ENCODE measurements at regions not wholly inside any gene's neighbourhood (a gene's known extent, or its start where the extent isn't known, plus 50 kb on each side); places are given as distances from the start of the nearest gene placed in this dataset.

DNA sequence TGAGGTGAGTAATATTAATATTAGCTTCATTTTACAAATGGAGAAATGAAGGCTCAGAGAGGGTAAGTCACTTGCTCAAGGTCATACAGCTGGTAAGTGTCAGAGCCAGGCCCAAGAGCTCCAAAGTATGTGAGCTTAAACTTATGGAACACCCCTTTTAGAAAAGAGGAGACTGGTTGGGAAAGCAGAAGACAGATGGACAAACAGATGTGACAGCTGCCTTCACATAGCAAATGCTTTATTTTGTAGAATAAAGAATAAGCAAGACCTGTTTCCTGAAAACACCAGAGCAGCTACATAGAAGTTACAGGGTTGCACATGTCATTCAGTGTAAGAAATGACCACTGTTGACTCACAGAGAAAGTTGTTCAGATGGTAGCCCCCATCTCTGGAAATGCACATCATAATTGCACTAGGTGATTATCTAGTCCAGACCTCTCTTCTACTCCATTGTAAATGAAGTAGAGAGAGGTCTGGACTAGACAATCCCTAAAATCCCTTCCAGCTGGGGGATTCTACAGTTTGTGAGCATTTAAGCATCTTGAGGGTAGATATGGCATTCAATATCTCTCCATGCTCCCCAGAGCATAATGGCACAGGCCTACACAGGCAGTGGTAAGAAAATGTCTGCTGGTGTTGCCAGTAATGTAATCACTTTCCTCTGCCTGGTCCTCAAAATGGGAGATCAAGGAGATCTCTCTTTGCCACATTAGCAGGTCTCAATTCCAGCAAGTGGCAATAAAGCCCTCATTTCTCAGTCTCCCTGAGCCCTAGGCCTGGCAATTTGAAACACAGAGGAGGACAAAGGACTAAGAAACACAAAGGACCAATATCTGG is 188.2 kb upstream of the FGGY start:
- Histone ChIP-seq H3K27me3 (no peaks in the 10 kb centered on the region), H3K36me3 (no peaks in the 10 kb centered on the region), H3K4me1 (peaks cover 33% of the 10 kb centered on the region), H3K9me3 (no peaks in the 10 kb centered on the region), H3K27ac (no peak overlapping the region), H3K4me3 (no peak overlapping the region)
- TF ChIP-seq CTCF (IDR thresholded peaks at IDR 0.05), result no peak
- no peak for TF ChIP-seq POLR2AphosphoS5 (IDR thresholded peaks at IDR 0.05; ENCODE audit: insufficient read depth in 1 of 2, low read depth in 1 of 2)
- no peak for TF ChIP-seq POLR2A (IDR thresholded peaks at IDR 0.05)
- no peak for DNase-seq (ENCODE audit: extremely low spot score in 2 of 2)
- intact Hi-C loops (cut with DNase I), result no loop called here

DNA sequence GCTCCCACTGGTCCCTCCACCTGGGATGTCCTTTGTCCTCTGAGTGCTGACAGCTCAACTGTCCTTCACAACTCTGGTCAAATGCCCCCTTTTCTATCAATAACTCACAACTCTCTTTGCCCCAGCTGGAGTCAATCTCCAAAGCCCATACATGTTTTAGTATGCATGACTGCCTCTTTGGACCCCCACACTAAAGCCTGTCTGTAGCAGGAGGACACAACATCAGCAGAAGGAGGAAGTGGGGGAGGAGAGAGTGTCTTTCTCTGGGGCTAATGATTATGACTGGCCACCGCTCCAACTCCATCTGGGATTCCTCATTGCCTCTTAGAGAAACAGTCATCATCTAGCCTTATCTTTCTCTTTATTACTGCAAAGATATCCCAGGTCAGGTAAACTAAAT is 186.6 kb upstream of the FGGY start:
- H3K27me3 ChIP-seq, result no peaks in the 10 kb centered on the region
- peaks cover 26% of the 10 kb centered on the region for H3K4me1 ChIP-seq
- no peak for DNase-seq (ENCODE audit: extremely low spot score in 2 of 2)
- H3K4me3 ChIP-seq, result no peak overlapping the region
- intact Hi-C loops (cut with DNase I), result no loop called here
- no peaks in the 10 kb centered on the region for H3K36me3 ChIP-seq
- no peak for TF ChIP-seq CTCF (IDR thresholded peaks at IDR 0.05)
- H3K9me3 ChIP-seq, result no peaks in the 10 kb centered on the region
- no peak overlapping the region for H3K27ac ChIP-seq

GRCh38 chr1:59113876-59114457 is 182.9 kb upstream of the FGGY start:
- peaks cover 6% of the 10 kb centered on the region for H3K4me1 ChIP-seq
- no peaks in the 10 kb centered on the region for H3K27me3 ChIP-seq
- H3K9me3 ChIP-seq, result no peaks in the 10 kb centered on the region
- H3K27ac ChIP-seq, result no peak overlapping the region
- no peak overlapping the region for H3K4me3 ChIP-seq
- no peak for TF ChIP-seq POLR2A (IDR thresholded peaks at IDR 0.05)
- no peak for TF ChIP-seq POLR2AphosphoS5 (IDR thresholded peaks at IDR 0.05; ENCODE audit: insufficient read depth in 1 of 2, low read depth in 1 of 2)
- TF ChIP-seq CTCF (IDR thresholded peaks at IDR 0.05), result no peak
- intact Hi-C loops (cut with DNase I), result no loop called here
- H3K36me3 ChIP-seq, result no peaks in the 10 kb centered on the region
- no peak for DNase-seq (ENCODE audit: extremely low spot score in 2 of 2)

DNA sequence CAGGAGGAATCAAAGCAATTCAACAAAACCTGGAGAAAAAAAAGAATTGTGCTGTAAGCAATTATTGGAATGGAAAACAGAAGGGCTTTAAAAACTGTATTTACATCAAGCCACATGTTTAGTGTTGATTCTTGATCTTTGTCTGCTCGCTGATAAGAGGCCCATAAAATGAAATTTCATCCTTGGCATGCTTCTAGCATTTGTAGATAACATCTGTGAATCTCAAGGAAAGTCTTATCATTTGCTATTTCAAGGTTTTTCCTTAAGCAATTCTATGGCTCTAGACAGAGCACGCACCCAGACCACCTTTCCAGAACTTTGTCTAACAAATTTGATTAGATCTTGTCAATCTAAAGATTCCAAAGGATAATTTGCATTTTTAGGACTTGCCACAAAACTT is 181.0 kb upstream of the FGGY start:
- Histone ChIP-seq H3K4me3 (no peak overlapping the region), H3K9me3 (no peaks in the 10 kb centered on the region), H3K36me3 (no peaks in the 10 kb centered on the region), H3K27ac (no peak overlapping the region), H3K4me1 (peaks cover 6% of the 10 kb centered on the region), H3K27me3 (no peaks in the 10 kb centered on the region)
- DNase-seq (ENCODE audit: extremely low spot score in 2 of 2), result no peak
- TF ChIP-seq POLR2A (IDR thresholded peaks at IDR 0.05), result no peak
- TF ChIP-seq POLR2AphosphoS5 (IDR thresholded peaks at IDR 0.05; ENCODE audit: insufficient read depth in 1 of 2, low read depth in 1 of 2), result no peak
- no peak for TF ChIP-seq CTCF (IDR thresholded peaks at IDR 0.05)
- intact Hi-C loops (cut with DNase I), result no loop called here

- H3K9me3 ChIP-seq, result no peaks in the 10 kb centered on the region
- intact Hi-C loops (cut with DNase I), result no loop called here
- H3K4me1 ChIP-seq, result peaks cover 6% of the 10 kb centered on the region
- TF ChIP-seq CTCF (IDR thresholded peaks at IDR 0.05), result no peak
- TF ChIP-seq POLR2A (IDR thresholded peaks at IDR 0.05), result no peak
- no peak for TF ChIP-seq POLR2AphosphoS5 (IDR thresholded peaks at IDR 0.05; ENCODE audit: insufficient read depth in 1 of 2, low read depth in 1 of 2)
- no peaks in the 10 kb centered on the region for H3K27me3 ChIP-seq
- H3K27ac ChIP-seq, result no peak overlapping the region
- no peaks in the 10 kb centered on the region for H3K36me3 ChIP-seq
- no peak for DNase-seq (ENCODE audit: extremely low spot score in 2 of 2)
- H3K4me3 ChIP-seq, result no peak overlapping the region
Observed at GRCh38 chr1:59116920-59117542, 179.9 kb upstream of the FGGY start.
